NCI-H2107 treated with DMSO at 0.1 percent for 48 hours (cell line): ENCODE measurements at regions not wholly inside any gene's neighbourhood (a gene's known extent, or its start where the extent isn't known, plus 50 kb on each side); places are given as distances from the start of the nearest gene placed in this dataset.
"Not testable (repeated sequence)": the region's sequence is repeated elsewhere in the genome, so short reads cannot be mapped to it uniquely, and the experiment has no call there.

ENCODE experiments used
- DNase-seq: peaks from one replicate; lab custom pipeline; 2025; ENCODE audit not compliant: unreplicated experiment; lab: John Stamatoyannopoulos, UW

DNA sequence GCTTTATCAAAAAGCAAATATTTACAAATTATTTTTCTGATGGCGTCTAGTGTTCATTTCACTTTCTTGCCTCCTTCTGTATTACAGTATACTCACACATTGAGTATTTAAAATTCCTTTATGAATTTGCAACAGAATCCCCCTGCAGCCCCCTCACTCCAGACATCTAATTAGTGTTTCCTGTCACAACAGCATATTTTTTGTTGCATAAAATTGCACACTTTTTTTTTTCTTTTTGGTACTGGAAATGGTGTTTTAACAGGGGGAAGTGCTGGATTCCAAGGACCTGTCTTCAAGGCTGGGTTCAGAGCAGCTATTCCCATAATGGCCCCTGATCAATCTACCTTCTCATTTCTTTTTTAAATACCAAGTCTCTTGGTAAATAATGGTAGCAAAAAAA lies 184.3 kb upstream of the HMCN1 start:
- no peak for DNase-seq

DNA sequence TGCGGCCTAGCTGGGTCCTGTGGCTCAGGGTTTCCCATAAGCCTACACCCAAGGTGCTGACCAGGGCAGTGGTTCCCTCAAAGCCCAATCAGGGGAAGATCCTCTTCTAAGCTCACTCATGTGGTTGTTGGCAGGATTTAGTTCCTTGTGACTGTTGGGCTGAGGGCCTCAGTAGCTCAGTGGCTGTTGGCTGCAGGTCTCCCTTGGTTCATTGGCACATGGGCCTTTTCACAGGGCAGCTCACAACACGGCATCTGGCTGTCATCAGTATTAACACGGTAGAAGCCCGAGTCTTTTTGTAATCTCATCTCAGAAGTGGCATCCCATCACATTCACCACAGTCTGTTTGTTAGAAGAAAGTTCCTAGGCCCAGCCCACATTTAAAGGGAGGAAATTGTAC lies 188.2 kb upstream of the HMCN1 start:
- no peak for DNase-seq

DNA sequence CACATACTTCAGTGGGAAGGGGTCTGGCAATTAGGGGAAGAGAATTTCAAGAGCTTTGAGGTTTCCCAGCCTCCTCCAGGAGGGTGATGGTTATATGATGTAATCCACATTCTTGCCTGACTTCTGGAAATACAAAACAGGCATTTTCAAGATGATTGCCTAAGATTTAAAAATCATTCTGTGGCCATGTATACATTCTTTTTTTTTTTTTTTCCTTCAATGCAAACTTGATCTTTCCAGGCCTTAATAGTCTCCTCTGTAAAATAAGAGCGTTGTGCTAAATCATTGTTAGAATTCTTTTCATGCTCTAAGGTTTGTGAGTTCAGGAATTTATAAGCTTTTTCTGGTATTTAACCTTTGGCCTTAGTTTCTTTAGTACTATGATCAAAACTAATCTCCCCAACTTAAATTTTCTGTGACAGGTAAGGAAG lies 192.3 kb upstream of the HMCN1 start:
- no peak for DNase-seq

DNA sequence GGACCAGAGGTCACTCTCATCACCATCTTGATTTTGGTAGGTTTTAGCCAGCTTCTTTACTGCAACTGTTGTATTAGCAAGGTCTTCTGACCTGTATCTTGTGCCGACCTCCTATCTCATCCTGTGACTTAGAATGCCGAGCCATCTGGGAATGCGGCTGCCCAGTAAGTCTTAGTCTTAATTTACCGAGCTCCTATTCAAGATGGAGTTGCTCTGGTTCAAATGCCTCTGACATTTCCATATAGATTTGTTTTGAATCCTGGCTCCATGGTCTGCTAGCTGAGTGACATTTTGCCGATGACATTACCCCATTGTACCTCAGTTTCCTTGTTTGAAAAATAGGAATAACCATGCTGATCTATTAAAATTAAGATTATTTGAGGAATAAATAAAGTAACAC lies 193.9 kb upstream of the HMCN1 start:
- no peak for DNase-seq

DNA sequence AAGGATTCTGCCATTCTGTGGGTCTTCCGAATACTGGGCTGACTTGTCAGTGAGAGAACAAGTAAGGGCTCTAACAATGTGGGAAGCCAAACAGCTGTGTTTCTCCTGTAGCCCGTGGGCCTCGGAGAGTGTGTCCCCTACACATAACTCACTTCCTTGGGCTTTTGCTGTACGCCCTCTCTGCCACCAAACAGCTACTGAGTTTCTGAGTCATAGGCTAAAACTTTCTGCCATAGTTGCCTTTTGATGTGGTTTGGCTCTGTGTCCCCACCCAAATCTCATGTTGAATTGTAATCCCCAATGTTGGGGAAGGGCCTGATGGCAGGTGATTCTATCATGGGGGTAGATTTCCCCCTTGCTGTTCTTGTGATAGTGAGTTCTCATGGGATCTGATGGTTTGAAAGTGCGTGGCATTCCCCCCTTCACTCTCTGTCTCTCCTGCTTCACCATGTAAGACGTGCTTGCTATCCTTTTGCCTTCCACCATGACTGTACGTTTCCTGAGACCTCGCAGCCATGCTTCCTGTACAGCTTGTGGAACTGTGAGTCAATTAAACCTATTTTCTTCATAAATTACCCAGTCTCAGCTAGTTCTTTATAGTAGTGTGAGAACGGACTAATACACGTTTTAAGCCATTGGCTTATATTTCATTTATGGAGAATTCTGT lies 194.8 kb upstream of the HMCN1 start:
- DNase-seq = no peak

DNA sequence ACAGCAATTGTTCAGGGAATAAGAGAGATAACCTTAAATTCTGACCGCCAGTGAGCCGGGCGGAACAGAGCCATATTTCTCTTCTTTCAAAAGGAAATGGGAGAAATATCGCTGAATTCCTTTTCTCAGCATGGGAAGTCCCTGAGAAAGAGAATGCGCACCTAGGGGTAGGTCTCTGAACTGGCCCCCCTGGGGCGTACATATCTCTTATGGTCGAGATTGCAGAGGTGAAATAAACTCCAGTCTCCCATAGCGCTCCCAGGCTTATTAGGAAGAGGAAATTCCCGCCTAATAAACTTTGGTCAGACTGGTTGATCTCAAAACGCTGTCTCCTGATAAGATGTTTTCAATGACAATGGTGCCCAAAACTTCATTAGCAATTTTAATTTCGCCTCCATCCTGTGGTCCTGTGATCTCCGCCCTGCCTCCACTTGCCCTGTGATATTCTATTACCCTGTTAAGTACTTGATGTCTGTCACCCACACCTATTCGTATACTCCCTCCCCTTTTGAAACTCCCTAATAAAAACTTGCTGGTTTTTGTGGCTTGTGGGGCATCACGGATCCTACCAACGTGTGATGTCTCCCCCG lies 195.8 kb upstream of the HMCN1 start:
- not testable (repeated sequence) for DNase-seq

DNA sequence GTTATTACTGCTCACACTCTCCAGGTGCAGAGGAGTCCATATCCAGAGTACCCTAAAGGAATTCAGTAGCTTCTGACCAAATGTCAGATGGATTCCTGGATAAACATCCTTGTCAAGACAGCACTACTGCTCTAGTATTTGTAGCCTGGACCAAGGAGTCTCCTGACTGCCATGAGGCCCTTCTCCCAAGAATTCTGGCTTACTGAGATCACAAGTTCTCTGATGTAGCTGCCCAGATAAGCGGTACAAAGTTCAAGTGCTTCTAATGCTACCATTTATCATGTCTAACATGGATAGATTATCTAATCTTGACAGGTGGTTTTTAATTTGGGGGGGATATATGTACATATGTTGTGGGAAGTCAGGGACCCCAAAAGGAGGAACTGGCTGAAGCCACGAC lies 196.6 kb upstream of the HMCN1 start:
- no peak for DNase-seq

DNA sequence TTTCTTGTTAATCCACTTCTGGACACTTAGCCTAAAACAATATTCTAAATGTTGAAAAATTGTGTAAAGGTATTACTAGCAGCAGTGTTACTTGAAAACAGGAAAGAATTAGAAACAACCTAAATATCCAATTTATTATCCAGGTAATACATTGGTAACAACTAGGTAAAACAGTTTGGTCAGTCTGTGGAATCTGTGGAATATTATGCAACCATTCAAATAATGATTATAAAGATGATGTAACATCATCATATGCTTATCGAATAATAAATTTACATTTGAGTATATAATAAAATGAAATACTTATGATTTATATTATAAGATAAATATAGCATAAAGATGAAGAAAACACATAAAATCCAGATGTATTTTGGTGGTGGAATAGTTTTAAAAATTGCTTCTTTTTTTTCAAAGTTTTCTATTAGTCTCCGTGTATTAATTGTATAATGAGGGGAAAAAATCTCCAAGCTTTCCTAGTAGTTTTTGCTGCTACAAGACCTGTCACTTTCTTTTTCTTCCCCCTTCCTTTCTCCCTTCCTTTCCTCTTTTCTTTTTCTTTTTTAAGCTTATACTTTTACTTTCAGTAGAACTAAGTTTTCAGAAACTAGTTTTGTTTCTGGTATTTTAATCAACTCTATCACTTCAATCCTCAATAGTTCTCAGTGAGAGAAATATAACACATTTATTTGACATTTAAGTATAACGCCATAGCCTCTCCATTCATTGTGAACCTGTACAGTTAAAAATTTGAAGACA lies 197.8 kb upstream of the HMCN1 start:
- no peak for DNase-seq

DNA sequence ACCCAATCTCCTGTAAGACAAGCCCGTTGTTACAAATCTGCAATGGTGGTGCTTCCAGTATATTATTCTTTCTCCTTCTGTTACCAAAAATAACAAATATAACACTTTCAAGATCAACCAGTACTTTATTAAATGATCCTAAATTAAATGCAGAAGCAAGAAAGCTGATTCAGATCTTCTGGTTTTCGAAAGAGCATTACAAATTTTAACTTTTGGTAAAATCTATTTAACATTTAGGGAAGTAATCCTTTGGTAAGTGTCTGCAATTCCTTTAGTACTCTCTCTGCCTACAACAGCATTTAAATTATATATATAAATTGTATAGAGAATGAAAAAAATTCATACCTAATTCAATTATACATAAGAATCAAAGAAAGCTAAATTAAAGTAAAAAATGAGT lies 198.6 kb upstream of the HMCN1 start:
- no peak for DNase-seq

DNA sequence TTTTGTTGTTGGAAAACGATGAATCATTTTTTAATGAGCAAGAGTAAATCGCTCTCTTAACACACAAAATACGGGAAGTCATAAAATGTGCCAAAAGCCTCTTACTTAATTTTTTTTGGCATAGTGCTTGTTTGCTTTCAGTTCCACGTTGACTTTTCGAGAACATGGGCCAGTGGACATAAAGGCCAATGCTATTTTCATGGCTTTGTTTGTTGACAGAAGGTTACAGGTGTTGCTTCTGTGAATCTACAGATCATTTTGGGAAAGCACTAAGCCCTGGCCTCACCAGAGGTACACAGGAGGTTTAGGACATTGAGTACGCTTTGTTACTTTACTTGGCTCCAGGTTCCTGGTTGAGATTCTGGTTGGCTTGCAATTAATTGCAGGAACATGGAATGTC lies 199.4 kb upstream of the HMCN1 start:
- DNase-seq = no peak

DNA sequence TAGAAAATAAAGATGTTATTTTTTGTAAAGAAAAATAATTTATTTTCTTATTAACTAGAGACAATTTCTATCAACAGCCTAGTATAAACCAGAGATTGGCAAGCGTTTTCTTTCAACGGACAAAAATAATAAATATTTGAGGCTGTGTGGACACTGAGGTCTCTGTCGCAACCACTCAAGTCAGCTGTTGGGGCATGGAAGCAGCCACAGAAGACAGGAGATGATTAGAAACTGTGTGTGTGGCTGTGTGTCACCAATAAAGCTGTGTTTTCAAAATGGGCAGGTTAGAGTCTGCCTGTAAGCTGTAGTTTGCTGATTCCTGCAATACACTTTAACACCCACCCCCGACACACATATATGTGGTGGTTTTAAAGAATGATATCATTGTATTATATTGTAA lies 200.6 kb upstream of the HMCN1 start:
- DNase-seq = no peak

DNA sequence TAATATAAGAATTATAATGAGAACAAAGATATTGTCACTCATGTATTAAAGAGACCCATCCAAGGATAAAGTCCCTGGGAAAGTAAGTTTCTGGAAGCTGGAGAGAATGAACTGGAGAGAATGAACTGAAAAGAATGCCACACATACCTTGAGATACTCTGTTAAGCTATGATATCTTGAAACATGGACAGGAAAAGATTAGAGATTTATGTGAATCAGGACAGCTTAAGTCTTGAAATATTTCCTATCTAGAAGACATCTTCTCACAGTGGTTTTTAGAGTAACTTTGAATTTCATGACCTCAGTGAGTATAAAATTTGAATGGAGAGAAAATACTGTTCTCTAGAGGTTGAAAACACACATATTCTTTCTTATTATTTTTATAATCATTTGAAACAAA lies 201.3 kb upstream of the HMCN1 start:
- DNase-seq = no peak

DNA sequence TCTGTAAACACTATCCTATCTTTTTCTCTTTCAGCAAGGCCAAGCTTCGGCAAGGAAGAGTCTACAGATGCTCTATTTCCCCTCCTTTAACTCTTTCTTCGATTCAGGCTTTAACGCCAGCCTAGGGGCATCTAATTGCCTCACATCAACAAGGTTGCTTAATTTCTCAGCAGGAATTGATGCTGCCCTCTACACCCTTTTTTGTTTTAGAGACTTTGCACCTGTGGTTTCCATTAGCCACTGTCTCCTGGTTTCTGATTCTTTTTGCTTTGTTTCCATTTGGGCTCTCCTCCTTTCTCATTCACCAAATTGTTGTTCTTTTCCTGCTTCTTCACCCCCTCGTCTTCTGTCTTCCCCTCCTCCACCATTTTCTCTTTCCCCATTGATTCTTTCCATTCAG lies 202.4 kb upstream of the HMCN1 start:
- DNase-seq = no peak

DNA sequence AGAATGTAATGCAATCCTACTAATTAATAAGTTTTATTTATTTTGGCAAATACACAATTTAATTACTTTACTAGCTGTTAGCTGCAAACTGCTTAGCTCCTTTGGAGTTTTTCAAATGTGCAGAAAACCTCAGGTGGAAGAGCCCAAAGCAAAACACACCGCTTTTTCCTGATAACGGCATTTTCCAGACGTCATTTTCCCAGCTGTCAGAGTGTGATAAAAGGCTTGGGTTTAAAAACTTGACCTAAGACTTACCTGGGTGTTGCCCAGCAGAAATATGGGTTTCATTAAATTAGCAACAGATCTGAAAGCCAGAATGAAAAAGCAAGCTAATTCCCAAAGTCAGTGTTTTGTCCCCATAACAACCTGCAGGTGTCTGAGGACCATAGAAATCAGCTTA lies 204.0 kb upstream of the HMCN1 start:
- DNase-seq = no peak

DNA sequence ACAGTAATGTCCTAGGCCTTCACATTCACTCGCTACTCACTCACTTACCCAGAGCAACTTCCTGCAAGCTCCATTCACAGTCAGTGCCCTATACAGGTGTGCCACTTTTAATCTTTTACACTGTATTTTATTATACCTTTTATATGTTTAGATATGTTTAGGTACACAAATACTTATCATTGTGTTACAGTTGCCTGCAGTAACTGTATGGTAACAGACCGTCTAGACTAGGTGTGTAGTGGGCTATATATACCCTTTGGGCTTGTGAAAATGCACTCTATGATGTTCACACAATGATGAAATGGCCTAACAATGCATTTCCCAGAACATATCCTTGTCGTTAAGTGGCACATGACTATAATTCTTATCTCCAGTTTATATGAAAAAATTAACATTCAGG lies 204.5 kb upstream of the HMCN1 start:
- no peak for DNase-seq

DNA sequence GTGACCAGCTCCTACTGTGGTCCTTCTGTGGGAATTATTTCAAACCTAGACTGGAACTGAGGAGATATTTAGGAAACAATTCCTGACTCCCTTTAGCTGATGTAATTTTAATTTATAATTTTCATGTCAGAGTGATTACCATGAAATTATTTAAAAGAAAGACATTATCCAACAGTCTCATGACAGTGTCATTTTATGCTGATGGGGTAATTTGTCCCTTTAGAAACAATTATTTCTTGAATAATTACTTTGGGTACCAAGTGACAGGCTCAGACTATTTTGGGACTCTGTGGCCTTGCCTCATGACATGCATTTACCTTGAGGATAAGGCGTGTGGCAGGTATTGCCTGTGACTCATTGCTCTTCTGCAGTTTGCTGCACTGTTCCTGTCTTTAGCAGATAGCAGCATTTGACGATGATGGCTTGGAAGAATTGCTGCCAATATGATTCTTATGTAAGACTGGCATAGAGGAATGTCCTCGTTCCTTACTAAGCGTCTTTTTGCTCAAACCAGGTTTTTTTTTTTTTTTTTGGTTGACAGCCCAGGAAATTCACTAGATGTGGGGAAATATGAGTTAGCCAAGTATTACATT lies 206.0 kb upstream of the HMCN1 start:
- DNase-seq = no peak

DNA sequence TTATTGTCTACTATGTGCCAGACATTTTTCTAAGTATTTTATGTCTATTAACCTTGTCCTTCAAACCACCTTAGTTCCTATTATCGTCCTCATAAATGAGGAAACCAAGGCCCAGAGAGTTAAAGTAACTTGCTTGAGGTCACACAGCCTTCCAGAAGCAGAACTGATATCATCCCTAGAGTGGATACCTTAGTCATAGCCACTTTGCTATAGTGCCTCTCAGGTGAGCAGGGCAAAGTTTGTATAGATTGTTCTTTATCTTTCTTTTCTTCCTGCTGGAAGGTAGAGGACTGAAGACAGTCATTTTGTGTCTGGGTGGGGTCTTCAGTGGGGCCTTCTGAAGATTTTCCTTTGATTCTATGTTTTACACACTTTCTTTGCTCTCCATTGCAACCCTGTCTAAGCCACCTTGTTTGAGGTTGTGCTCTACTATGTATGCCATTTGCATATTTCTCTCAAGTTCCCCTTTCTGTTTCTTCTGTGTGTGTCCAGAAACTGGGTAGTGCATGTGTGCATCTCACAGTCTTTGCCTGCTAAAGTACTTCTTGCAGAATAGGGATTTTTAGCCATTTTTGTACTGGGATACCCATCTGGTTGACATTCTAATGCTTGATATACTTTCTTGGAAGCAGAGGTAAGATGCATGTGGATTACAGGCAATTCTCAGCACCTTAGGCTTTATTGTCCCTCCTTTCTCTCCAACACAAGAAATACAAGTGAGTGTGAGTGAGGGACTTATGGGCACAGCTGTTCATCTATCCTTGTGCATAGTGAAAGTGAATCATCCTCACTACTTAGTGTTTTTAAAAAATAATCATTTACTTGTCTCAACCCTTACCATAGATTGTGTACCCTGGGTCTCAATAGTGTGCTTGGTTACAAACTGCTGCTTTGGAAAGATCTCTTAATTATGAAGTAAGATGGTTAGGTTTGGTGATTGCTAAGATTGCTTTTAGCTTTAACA lies 207.6 kb upstream of the HMCN1 start:
- DNase-seq = no peak

DNA sequence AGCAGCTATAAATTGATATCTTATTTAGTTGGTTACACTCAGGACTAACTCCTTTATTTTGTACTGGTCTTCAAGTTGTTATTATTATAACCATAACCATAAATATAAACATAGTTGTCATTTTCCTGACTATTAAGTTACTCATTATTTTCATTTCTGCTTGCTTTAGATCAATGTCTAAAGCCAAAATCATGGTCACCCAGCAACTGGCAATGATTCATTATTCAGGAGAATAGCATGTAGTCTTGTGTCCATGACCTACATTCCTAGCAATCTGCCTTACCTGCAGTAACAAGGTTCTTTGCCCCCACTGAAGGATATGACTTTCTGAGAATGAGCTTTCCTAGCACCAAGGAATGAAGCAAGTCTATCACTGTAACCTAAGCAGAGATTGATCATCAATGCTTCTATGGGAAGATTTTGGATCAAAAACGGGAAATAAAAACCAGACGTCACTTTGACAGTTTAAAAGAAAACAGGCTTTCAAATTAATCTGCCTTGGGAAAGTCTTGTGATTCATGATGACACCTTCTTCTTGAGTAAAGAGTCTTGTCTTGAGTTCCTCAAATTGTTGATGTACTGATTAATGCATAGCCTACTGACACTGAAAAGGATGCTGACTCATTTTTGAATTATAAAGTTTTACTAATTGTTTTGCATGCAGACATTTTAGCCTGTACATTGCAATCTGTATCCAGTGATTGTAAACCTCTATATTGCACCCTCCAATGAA lies 203.3 kb upstream of the IVNS1ABP start:
- DNase-seq = no peak

DNA sequence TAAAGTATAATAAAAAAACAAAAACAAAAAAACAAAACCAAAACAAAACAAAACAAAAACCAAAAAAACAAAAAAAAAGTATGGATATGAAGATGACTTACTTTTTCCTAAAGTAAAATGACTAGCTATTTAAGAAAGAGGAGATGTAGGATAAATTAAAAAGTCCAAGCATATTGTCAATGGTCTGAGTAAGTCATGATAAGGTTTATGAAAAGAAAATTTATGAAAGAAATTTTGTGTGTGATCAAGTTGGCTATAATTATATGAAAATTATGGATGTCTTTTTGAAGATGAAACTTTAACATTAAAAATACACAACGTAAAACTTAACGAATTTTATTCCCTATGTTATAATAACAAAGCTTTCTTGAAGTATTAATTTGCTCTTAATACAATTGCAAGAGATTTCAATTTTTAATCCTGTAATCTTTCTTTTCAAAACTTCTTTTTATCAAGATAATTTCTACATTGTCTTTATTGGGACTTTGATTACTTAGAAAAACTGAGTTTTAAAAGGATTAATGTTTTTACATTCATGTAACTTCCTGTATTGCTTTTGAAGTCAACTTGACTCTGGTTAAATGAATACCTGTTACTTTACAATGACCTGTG lies 200.9 kb upstream of the IVNS1ABP start:
- no peak for DNase-seq

DNA sequence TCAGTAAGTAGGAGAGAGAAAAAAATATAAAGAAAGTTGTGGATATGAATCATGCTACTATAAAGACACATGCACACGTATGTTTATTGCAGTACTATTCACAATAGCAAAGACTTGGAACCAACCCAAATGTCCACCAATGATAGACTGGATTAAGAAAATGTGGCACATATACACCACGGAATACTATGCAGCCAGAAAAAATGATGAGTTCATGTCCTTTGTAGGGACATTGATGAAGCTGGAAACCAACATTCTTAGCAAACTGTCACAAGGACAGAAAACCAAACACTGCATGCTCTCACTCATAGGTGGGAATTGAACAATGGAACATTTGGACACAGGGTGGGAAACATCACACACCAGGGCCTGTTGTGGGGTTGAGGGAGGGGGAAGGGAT lies 200.3 kb upstream of the IVNS1ABP start:
- not testable (repeated sequence) for DNase-seq
